Activated CD4-positive, alpha-beta T cell treated with anti-CD3 and anti-CD28 coated beads, Interleukin-2, amount 50 U/mL, for 48 hours (primary cell): ENCODE measurements at regions not wholly inside any gene's neighbourhood (a gene's known extent, or its start where the extent isn't known, plus 50 kb on each side); places are given as distances from the start of the nearest gene placed in this dataset.

Source experiments
- DNase-seq, 2 experiments: peaks; one replicate each; pipeline ENCODE4 v3.0.0-alpha.2; 2020

GRCh38 chrX:102067966-102068723 lies 57.3 kb upstream of the TCEAL2 start:
- peak; percentile 2 to 11 for DNase-seq

GRCh38 chrX:102063445-102064074 lies 61.9 kb upstream of the TCEAL2 start:
- no peak for DNase-seq

DNA sequence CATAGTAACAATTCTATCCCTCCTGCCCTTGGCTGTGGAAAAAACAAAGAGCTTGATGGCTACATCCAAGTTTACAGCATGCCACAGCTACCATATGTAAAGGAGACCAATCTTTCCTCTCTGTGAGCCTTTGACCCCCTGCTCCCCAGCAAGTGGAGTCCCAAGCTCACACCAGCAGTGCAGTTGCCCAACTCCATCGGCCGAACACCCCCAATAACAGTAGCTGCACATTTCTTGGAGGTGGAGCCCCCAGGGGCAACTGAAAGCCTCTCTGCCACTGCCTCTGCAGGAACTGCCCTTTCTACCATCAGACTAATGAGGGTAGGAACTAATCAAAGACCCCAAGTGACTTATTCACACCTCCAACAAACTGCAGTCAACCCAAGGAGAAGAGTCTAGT lies 81.0 kb upstream of the TCEAL2 start:
- DNase-seq: no peak

GRCh38 chrX:102043380-102043779 lies 82.1 kb upstream of the TCEAL2 start:
- DNase-seq: no peak

- DNase-seq: no peak
These were observed 82.8 kb upstream of the TCEAL2 start for GRCh38 chrX:102042372-102043325.

GRCh38 chrX:102029026-102029425 lies 96.5 kb upstream of the TCEAL2 start:
- no peak for DNase-seq

GRCh38 chrX:102018208-102018607 lies 86.4 kb upstream of the ZMAT1 start:
- no peak for DNase-seq

DNA sequence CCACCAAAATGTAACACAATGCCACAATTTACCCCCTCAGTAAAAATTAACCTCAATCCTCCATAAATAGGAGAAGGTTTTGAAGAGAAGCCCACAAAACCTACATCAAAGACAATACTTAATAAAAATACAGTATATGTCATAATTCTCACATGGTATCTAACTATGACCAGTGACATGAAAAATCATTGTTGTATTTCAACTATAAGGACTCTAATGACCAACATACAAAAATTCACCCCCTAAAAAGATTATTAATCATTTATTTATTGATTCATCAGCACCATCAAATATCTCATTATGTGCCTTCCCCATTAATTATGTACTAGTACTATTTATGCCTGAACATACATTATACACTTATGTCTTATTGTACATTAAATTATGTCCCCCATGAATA lies 77.1 kb upstream of the ZMAT1 start:
- no peak for DNase-seq

- DNase-seq: no peak
These were observed 68.1 kb upstream of the ZMAT1 start for GRCh38 chrX:101999644-102000539.

GRCh38 chrX:101993335-101993734 lies 61.5 kb upstream of the ZMAT1 start:
- no peak for DNase-seq

GRCh38 chrX:101986586-101986985 lies 54.8 kb upstream of the ZMAT1 start:
- no peak for DNase-seq
